ENCODE measurements at regions not wholly inside any gene's neighbourhood (a gene's known extent, or its start where the extent isn't known, plus 50 kb on each side); places are given as distances from the start of the nearest gene placed in this dataset.

- Histone ChIP-seq H3K9me3 (no peaks in the 10 kb centered on the region), H3K27ac (no peak overlapping the region), H3K4me3 (no peak overlapping the region), H3K4me1 (no peaks in the 10 kb centered on the region), H3K36me3 (no peaks in the 10 kb centered on the region), H3K27me3 (no peaks in the 10 kb centered on the region)
- TF ChIP-seq, protein P1, sequence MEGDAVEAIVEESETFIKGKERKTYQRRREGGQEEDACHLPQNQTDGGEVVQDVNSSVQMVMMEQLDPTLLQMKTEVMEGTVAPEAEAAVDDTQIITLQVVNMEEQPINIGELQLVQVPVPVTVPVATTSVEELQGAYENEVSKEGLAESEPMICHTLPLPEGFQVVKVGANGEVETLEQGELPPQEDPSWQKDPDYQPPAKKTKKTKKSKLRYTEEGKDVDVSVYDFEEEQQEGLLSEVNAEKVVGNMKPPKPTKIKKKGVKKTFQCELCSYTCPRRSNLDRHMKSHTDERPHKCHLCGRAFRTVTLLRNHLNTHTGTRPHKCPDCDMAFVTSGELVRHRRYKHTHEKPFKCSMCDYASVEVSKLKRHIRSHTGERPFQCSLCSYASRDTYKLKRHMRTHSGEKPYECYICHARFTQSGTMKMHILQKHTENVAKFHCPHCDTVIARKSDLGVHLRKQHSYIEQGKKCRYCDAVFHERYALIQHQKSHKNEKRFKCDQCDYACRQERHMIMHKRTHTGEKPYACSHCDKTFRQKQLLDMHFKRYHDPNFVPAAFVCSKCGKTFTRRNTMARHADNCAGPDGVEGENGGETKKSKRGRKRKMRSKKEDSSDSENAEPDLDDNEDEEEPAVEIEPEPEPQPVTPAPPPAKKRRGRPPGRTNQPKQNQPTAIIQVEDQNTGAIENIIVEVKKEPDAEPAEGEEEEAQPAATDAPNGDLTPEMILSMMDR (IDR thresholded peaks at IDR 0.05), result no peak
- DNase-seq, result no peak
- intact Hi-C loops (cut with DNase I; ENCODE audit: low total_unique reads), result no loop called here
Observed at GRCh38 chr20:52340036-52340634, 148.6 kb upstream of the ZFP64 start.

- no peaks in the 10 kb centered on the region for H3K36me3 ChIP-seq
- no peaks in the 10 kb centered on the region for H3K4me1 ChIP-seq
- no peaks in the 10 kb centered on the region for H3K27me3 ChIP-seq
- no peak overlapping the region for H3K27ac ChIP-seq
- no peaks in the 10 kb centered on the region for H3K9me3 ChIP-seq
- DNase-seq, result no peak
- intact Hi-C loops (cut with DNase I; ENCODE audit: low total_unique reads), result no loop called here
- no peak overlapping the region for H3K4me3 ChIP-seq
- TF ChIP-seq, protein P1 (IDR thresholded peaks at IDR 0.05), result no peak
Observed at GRCh38 chr20:52332649-52333250, 141.2 kb upstream of the ZFP64 start.

GRCh38 chr20:52332230-52332629 lies 140.7 kb upstream of the ZFP64 start:
- H3K4me1 ChIP-seq, result no peaks in the 10 kb centered on the region
- H3K27me3 ChIP-seq, result no peaks in the 10 kb centered on the region
- intact Hi-C loops (cut with DNase I; ENCODE audit: low total_unique reads), result no loop called here
- H3K9me3 ChIP-seq, result no peaks in the 10 kb centered on the region
- TF ChIP-seq, protein P1 (IDR thresholded peaks at IDR 0.05), result no peak
- no peaks in the 10 kb centered on the region for H3K36me3 ChIP-seq
- H3K4me3 ChIP-seq, result no peak overlapping the region
- no peak for DNase-seq
- no peak overlapping the region for H3K27ac ChIP-seq

DNA sequence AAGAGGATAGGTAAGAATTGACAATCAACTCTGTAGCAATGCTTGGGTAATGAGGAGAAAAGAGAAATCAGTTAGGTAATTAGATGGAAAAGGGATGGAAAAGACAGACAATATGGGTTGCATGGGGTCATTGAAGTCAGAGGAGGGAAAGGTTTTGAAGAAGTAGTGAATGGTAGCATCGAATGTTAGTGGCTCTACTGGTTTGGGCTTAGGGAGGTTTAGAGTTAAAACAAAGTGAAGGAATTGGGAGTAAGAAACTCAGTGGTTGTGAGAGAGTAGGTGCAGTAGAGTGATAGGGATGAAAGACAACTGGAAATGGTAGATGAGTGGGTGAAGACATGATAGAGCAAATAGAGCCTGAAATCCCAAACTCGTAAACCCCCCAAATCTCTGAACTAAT lies 140.1 kb upstream of the ZFP64 start:
- no peaks in the 10 kb centered on the region for H3K27me3 ChIP-seq
- no peak overlapping the region for H3K4me3 ChIP-seq
- intact Hi-C loops (cut with DNase I; ENCODE audit: low total_unique reads), result no loop called here
- H3K36me3 ChIP-seq, result no peaks in the 10 kb centered on the region
- TF ChIP-seq, protein P1 (IDR thresholded peaks at IDR 0.05), result no peak
- H3K4me1 ChIP-seq, result no peaks in the 10 kb centered on the region
- no peak for DNase-seq
- no peaks in the 10 kb centered on the region for H3K9me3 ChIP-seq
- H3K27ac ChIP-seq, result no peak overlapping the region

DNA sequence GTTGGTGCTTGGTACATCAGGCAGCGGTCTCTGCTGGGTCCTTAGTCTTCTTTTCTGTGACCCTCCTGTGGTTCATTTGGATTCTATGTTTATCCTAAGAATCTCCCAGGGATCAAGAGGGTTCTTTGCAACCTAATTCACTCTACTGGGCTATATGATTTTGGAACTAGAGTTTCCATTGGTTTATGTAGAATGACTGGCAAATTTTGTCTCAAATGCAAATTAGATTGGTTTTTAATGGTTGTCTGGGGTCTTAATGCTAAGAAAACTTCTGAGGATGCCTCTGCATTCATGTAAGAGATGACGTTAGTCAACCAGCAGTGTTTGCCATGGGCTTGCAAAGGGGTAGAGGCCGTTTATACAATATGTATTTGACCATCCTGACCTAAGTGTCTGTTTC lies 129.8 kb upstream of the ZFP64 start:
- intact Hi-C loops (cut with DNase I; ENCODE audit: low total_unique reads), result no loop called here
- TF ChIP-seq, protein P1 (IDR thresholded peaks at IDR 0.05), result no peak

More for the DNA sequence above, 129.8 kb upstream of the ZFP64 start:
- Histone ChIP-seq H3K27ac (no peak overlapping the region), H3K9me3 (no peaks in the 10 kb centered on the region), H3K36me3 (no peaks in the 10 kb centered on the region), H3K4me3 (no peak overlapping the region), H3K4me1 (no peaks in the 10 kb centered on the region), H3K27me3 (peaks cover 0 to 7% of the 10 kb centered on the region in 2 donors)
- no peak for DNase-seq

Measured in tibial artery (tissue), 4 donors.